ENCODE measurements at regions not wholly inside any gene's neighbourhood (a gene's known extent, or its start where the extent isn't known, plus 50 kb on each side); places are given as distances from the start of the nearest gene placed in this dataset.
"Not testable (repeated sequence)": the region's sequence is repeated elsewhere in the genome, so short reads cannot be mapped to it uniquely, and the experiment has no call there.

DNA sequence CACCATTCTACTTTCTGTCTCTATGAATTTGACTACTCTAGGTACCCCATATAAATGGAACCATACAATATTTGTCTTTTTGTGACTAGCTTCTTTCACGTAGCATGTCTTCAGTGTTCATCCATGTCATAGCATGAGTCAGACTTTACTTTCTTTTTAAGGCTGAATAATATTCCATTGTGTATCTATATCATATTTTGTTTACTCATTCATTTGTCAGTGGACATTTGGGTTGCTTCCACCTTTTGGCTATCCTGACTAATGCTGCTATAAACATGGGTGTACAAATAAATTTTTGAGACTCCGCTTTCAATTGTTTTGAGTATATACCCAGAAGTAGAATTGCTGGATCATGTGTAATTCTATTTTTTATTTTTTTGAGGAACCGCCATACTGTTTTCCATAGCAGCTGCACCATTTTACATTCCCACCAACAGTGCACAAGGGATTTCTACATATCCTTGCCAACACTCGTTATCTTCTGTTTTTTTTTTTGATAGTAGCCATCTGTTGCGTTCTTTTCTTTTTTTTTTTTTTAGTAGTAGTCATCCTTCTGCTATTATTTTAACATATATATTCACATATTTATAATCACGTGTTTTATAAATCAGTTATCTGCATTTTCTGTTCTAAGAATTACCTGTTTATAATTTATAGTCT, 158.0 kb upstream of the MED14 start:
- intact Hi-C loops (cut with DNase I): no loop called here

DNA sequence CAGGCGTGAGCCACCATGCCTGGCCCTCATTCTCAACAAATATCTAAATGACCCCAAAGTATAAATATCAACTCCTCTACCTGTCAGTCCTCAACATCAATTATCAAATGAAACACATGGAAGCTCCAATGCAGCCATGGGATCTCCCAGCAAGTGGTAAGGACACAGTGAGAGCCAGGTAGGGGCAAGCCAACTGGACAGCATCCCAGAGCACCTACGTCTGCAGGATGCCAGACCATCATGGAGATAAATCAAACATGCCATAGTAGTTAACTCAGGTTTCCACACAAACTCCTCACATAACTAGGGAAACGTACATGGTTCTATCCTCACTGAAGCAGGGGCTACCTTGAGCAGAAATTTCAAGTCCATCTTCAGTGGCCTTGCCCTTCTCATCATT, 159.9 kb upstream of the MED14 start:
- H3K36me3 ChIP-seq: no peaks in the 10 kb centered on the region
- no peak overlapping the region for H3K4me3 ChIP-seq
- DNase-seq (ENCODE audit: extremely low spot score in 2 of 2): no peak
- no peaks in the 10 kb centered on the region for H3K4me1 ChIP-seq
- no peaks in the 10 kb centered on the region for H3K9me3 ChIP-seq
- intact Hi-C loops (cut with DNase I): no loop called here
- no peak overlapping the region for H3K27ac ChIP-seq
- TF ChIP-seq POLR2A (IDR thresholded peaks at IDR 0.05): no peak
- H3K27me3 ChIP-seq: no peaks in the 10 kb centered on the region

More for the DNA sequence above, 158.0 kb upstream of the MED14 start:
- no peak overlapping the region for H3K27ac ChIP-seq
- H3K4me3 ChIP-seq: no peak overlapping the region
- no peaks in the 10 kb centered on the region for H3K4me1 ChIP-seq
- DNase-seq (ENCODE audit: extremely low spot score in 2 of 2): no peak
- TF ChIP-seq POLR2A (IDR thresholded peaks at IDR 0.05) (no peak), POLR2AphosphoS5 (IDR thresholded peaks at IDR 0.05; ENCODE audit: insufficient read depth in 1 of 2, low read depth in 1 of 2) (no peak)
- TF ChIP-seq, protein P1, sequence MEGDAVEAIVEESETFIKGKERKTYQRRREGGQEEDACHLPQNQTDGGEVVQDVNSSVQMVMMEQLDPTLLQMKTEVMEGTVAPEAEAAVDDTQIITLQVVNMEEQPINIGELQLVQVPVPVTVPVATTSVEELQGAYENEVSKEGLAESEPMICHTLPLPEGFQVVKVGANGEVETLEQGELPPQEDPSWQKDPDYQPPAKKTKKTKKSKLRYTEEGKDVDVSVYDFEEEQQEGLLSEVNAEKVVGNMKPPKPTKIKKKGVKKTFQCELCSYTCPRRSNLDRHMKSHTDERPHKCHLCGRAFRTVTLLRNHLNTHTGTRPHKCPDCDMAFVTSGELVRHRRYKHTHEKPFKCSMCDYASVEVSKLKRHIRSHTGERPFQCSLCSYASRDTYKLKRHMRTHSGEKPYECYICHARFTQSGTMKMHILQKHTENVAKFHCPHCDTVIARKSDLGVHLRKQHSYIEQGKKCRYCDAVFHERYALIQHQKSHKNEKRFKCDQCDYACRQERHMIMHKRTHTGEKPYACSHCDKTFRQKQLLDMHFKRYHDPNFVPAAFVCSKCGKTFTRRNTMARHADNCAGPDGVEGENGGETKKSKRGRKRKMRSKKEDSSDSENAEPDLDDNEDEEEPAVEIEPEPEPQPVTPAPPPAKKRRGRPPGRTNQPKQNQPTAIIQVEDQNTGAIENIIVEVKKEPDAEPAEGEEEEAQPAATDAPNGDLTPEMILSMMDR (IDR thresholded peaks at IDR 0.05): no peak
- H3K36me3 ChIP-seq: no peaks in the 10 kb centered on the region
- no peaks in the 10 kb centered on the region for H3K9me3 ChIP-seq
- no peaks in the 10 kb centered on the region for H3K27me3 ChIP-seq

DNA sequence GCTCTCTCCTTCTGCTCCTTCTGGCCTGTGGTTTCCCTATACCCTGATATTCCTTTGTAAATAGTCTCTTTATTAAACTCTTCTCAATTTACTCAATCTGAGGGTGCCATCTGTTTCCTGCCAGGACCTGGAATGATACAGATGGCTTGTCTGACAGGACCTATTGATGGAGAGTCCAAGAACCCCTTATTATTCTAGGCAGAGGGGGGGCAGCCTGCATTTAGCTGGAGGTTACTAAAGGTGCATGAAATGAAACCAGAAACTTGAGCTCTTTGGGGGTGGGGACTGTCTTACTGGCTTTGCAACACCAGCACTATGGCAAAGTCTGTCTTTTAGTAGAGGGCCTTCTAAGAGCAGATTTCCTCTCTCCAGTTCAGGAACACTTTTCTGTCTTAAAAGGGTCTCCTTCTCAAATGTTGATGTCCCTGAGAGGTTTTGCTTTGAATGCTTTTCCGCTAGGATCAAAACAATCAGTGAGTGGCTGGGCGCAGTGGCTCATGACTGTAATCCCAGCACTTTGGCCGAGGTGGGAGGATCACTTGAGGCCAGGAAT, 162.5 kb upstream of the MED14 start:
- no peak overlapping the region for H3K27ac ChIP-seq
- TF ChIP-seq, protein P1 (IDR thresholded peaks at IDR 0.05): no peak
- TF ChIP-seq POLR2A (IDR thresholded peaks at IDR 0.05): no peak
- TF ChIP-seq POLR2AphosphoS5 (IDR thresholded peaks at IDR 0.05; ENCODE audit: insufficient read depth in 1 of 2, low read depth in 1 of 2): no peak
- H3K27me3 ChIP-seq: no peaks in the 10 kb centered on the region
- H3K4me1 ChIP-seq: no peaks in the 10 kb centered on the region
- intact Hi-C loops (cut with DNase I): no loop called here
- no peaks in the 10 kb centered on the region for H3K9me3 ChIP-seq
- H3K4me3 ChIP-seq: no peak overlapping the region
- no peaks in the 10 kb centered on the region for H3K36me3 ChIP-seq
- DNase-seq (ENCODE audit: extremely low spot score in 2 of 2): no peak

DNA sequence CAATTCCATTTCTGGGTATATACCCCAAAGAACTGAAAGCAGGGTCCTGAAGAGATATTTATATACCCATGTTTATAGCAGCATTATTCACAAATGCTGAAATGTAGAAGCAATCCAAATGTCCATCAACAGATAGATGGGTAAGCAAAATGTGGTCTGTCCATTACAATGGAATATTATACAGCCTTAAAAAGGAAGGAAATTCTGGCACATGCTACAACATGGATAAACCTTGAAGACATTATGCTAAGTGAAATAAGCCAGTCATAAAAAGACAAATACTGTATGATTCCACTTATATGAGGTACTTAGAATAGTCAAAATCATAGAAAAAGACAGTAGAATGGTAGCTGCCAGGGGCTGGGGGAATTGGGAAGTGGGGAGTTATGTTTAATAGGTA, 169.4 kb upstream of the MED14 start:
- H3K4me3 ChIP-seq; H3K36me3 ChIP-seq; H3K27me3 ChIP-seq; intact Hi-C loops (cut with DNase I); DNase-seq (ENCODE audit: extremely low spot score in 2 of 2); H3K27ac ChIP-seq; H3K4me1 ChIP-seq; H3K9me3 ChIP-seq: not testable (repeated sequence)

DNA sequence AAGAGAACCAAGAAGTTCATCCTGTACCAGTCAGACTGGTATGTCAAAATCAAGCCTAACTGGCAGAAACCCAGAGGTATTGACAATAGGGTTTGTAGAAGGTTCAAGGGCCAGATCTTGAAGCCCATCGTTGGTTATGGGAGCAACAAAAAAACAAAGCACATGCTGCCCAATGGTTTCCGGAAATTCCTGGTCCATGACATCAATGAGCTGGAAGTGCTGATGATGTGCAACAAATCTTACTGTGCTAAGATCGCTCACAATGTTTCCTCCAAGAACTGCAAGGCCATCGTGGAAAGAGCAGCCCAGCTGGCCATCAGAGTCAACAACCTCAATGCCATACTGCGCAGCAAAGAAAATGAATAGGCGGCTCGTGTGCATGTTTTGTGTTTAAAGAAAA, 172.7 kb upstream of the MED14 start:
- no peaks in the 10 kb centered on the region for H3K9me3 ChIP-seq
- H3K4me1 ChIP-seq: no peaks in the 10 kb centered on the region
- DNase-seq (ENCODE audit: extremely low spot score in 2 of 2): no peak
- intact Hi-C loops (cut with DNase I): no loop called here
- no peak overlapping the region for H3K27ac ChIP-seq
- TF ChIP-seq POLR2A (IDR thresholded peaks at IDR 0.05): no peak
- TF ChIP-seq POLR2AphosphoS5 (IDR thresholded peaks at IDR 0.05; ENCODE audit: insufficient read depth in 1 of 2, low read depth in 1 of 2): no peak
- TF ChIP-seq, protein P1 (IDR thresholded peaks at IDR 0.05): no peak
- H3K36me3 ChIP-seq: no peaks in the 10 kb centered on the region
- H3K4me3 ChIP-seq: no peak overlapping the region
- H3K27me3 ChIP-seq: no peaks in the 10 kb centered on the region

DNA sequence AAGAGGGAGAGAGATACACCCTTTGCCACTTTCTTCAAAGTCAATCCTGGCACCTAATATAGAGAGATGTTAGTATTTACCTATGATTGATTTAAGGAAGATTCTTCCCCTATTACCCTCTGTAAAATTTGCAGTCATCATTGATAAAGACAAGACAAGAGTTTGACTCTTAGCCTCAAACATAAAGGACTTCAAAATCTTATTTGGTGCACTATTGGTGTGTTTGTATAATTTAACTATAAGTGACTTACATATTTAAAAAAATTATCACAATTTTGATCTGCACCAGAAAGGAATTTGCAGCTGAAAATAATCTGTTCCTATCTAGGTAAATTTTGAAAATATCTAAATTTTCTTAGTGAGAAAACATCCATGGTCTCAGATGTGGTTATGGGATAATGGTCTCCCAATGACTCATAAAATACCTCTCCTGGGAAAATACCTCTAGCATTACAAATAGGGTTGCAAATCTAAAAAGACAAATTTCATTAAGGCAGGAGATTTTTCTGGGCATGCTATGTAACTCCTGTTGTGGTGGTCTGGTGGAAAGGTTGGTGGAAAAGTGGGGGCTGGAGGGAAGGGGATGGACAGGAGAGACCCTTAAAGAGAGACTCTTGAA, 173.6 kb upstream of the MED14 start:
- Histone ChIP-seq H3K4me3 (no peak overlapping the region), H3K9me3 (no peaks in the 10 kb centered on the region), H3K27ac (no peak overlapping the region), H3K27me3 (no peaks in the 10 kb centered on the region), H3K4me1 (no peaks in the 10 kb centered on the region), H3K36me3 (no peaks in the 10 kb centered on the region)
- DNase-seq (ENCODE audit: extremely low spot score in 2 of 2): no peak
- TF ChIP-seq POLR2AphosphoS5 (IDR thresholded peaks at IDR 0.05; ENCODE audit: insufficient read depth in 1 of 2, low read depth in 1 of 2) (no peak), POLR2A (IDR thresholded peaks at IDR 0.05) (no peak)
- TF ChIP-seq, protein P1 (IDR thresholded peaks at IDR 0.05): no peak
- intact Hi-C loops (cut with DNase I): no loop called here
